CD4-positive, alpha-beta T cell (primary cell): ENCODE measurements at regions not wholly inside any gene's neighbourhood (a gene's known extent, or its start where the extent isn't known, plus 50 kb on each side); places are given as distances from the start of the nearest gene placed in this dataset.

ENCODE experiments used
- ATAC-seq: fragments of 200-7000 bp; cut with Tn5 transposase; one replicate; pipeline ENCODE4 v1.10.0; 2022; ENCODE audit warnings: mild to moderate bottlenecking; ENCODE audit not compliant: poor library complexity
- CTCF ChIA-PET: fragments of 350-600 bp; sonication (Branson Sonifier 250); formaldehyde crosslinking; loops from one replicate; lab custom pipeline; 2021; ENCODE audit warnings: antibody characterized with exemption, inconsistent platforms; lab: Charles Lee
- POLR2A ChIA-PET: fragments of 350-600 bp; sonication (Branson Sonifier 250); formaldehyde crosslinking; loops from one replicate; lab custom pipeline; 2021; ENCODE audit warnings: antibody characterized with exemption, inconsistent platforms; lab: Charles Lee
- DNase-seq, 14 experiments: peaks; one replicate each; pipeline ENCODE4 v3.0.0-alpha.2; 2013 to 2020; ENCODE audit warnings: mixed read lengths in 2 of 14
- H3K27ac ChIP-seq, 2 donors: one replicate each; pipeline versions ENCODE4 v1.5.1 to v1.7.0; 2013; ENCODE audit warnings: low read length in 2 of 2, low read depth in 1 of 2, mild to moderate bottlenecking in 1 of 2
- H3K27me3 ChIP-seq, 2 experiments: 1 replicate in 1 of 2; 2 replicates in 1 of 2; pipeline versions ENCODE4 v1.6.1 to v1.7.0; 2013; ENCODE audit warnings: low read length in 2 of 2, control low read depth in 1 of 2, mild to moderate bottlenecking in 1 of 2, moderate library complexity in 1 of 2; ENCODE audit not compliant: insufficient read depth in 2 of 2, control insufficient read depth in 1 of 2
- H3K36me3 ChIP-seq: one replicate; pipeline ENCODE4 v1.6.1; 2013; ENCODE audit warnings: low read length, control low read depth; ENCODE audit not compliant: insufficient read depth
- H3K4me1 ChIP-seq: one replicate; pipeline ENCODE4 v1.6.1; 2013; ENCODE audit warnings: low read length, control low read depth; ENCODE audit not compliant: insufficient read depth
- H3K4me3 ChIP-seq: one replicate; pipeline ENCODE4 v1.5.1; 2013; ENCODE audit warnings: mild to moderate bottlenecking, low read length, moderate library complexity
- H3K9me3 ChIP-seq, 2 experiments: 1 replicate in 1 of 2; 2 replicates in 1 of 2; pipeline versions ENCODE4 v1.6.1 to v1.7.0; 2013; ENCODE audit warnings: low read length in 2 of 2, mild to moderate bottlenecking in 2 of 2, control low read depth in 1 of 2, moderate library complexity in 1 of 2; ENCODE audit not compliant: control insufficient read depth in 1 of 2, insufficient read depth in 1 of 2
- H3K27ac Mint-ChIP-seq: one replicate; pipeline ENCODE4 v1.8.0; 2020; ENCODE audit warnings: mixed read lengths
- H3K27me3 Mint-ChIP-seq: one replicate; pipeline ENCODE4 v1.8.0; 2021; ENCODE audit warnings: mixed read lengths
- H3K36me3 Mint-ChIP-seq: one replicate; pipeline ENCODE4 v1.8.0; 2021; ENCODE audit warnings: low read depth, mixed read lengths
- H3K4me1 Mint-ChIP-seq: one replicate; pipeline ENCODE4 v1.8.0; 2021; ENCODE audit warnings: low read depth, mixed read lengths
- H3K4me3 Mint-ChIP-seq: one replicate; pipeline ENCODE4 v1.8.0; 2020; ENCODE audit warnings: mild to moderate bottlenecking, mixed read lengths
- H3K9me3 Mint-ChIP-seq: one replicate; pipeline ENCODE4 v1.8.0; 2020; ENCODE audit warnings: mixed read lengths
- CTCF ChIP-seq: fragments of 200-600 bp; IDR thresholded peaks from one replicate; pipeline ENCODE4 v1.8.0; 2022; ENCODE audit warnings: antibody characterized with exemption, mild to moderate bottlenecking
- intact Hi-C, 2 experiments: fragments of 100-400 bp; cut with DNase I in 1 of 2; cut with micrococcal nuclease in 1 of 2; formaldehyde crosslinking; loops; one replicate each; pipeline versions ENCODE4 v1.15.1 to v1.9.0; 2023 to 2025; cut with DNase I, micrococcal nuclease

DNA sequence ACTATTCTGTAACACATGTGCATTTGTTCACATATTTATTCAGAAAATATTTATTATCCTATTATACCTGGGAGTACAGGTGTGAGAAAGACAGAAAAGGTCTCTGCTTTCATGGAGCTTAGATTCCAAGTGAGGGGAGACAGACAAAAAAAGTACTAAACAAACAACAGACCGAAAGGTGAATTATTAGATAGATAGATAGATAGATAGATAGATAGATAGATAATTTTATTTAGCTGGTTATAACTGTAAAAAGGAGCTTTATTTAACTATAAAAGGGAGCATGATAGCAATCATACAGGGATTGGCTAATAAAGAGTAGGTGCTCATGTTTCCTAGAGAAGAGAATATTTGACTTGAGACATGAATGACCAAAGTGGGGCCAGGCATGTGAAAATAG, 119.4 kb downstream of the TNFSF18 start:
- ChIA-PET POLR2A (interaction anchor here (1.3 kb wide), 1 partner anchor 36 kb away, joined by 3 read pairs; no protein-coding TSS in a partner anchor), CTCF (interaction anchor here (1.2 kb wide), 1 partner anchor 9 kb away, joined by 3 read pairs; no protein-coding TSS in a partner anchor)
- Mint-ChIP-seq H3K4me3 (no peak overlapping the region), H3K36me3 (no peaks in the 10 kb centered on the region), H3K27me3 (no peaks in the 10 kb centered on the region), H3K4me1 (peaks cover 9% of the 10 kb centered on the region), H3K9me3 (no peaks in the 10 kb centered on the region), H3K27ac (no peak overlapping the region)
- DNase-seq: no peak
- Histone ChIP-seq H3K36me3 (no peaks in the 10 kb centered on the region), H3K4me1 (peaks cover 7% of the 10 kb centered on the region), H3K27ac (no peak overlapping the region), H3K9me3 (no peaks in the 10 kb centered on the region), H3K4me3 (no peak overlapping the region), H3K27me3 (no peaks in the 10 kb centered on the region)
- intact Hi-C loops: no loop called here
- ATAC-seq: no peak
- no peak for TF ChIP-seq CTCF

DNA sequence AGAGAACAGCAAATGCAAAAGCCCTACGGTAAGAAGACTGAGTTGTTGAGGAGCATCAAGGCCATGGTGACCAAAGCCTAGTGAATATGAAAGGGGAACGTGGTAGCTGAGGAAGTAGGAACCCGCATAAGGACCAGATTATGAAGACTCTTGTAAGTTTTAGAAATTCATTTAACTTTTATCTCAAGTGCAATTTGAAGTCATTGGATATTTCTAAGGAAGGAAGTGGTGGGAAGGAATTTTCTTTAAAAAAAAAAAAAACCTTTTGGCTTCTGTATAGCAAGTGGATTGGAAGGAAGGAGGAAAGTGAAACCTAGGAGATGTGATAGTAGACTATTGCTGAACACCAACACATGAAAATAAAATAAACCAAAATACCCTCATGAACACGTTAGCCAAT, 119.0 kb downstream of the TNFSF18 start:
- Histone ChIP-seq H3K27ac (no peak overlapping the region), H3K9me3 (no peaks in the 10 kb centered on the region), H3K4me1 (peaks cover 7% of the 10 kb centered on the region), H3K36me3 (no peaks in the 10 kb centered on the region), H3K4me3 (no peak overlapping the region), H3K27me3 (no peaks in the 10 kb centered on the region)
- Mint-ChIP-seq H3K27ac (no peak overlapping the region), H3K36me3 (no peaks in the 10 kb centered on the region), H3K4me3 (no peak overlapping the region), H3K27me3 (no peaks in the 10 kb centered on the region), H3K9me3 (no peaks in the 10 kb centered on the region), H3K4me1 (peaks cover 9% of the 10 kb centered on the region)
- CTCF ChIA-PET: no interaction called here
- no peak for TF ChIP-seq CTCF
- ATAC-seq: no peak
- intact Hi-C loops: no loop called here
- no peak for DNase-seq
- POLR2A ChIA-PET: interaction anchor here (1.3 kb wide), 1 partner anchor 36 kb away, joined by 3 read pairs; no protein-coding TSS in a partner anchor

- Mint-ChIP-seq H3K36me3 (no peaks in the 10 kb centered on the region), H3K4me3 (no peak overlapping the region), H3K4me1 (peaks cover 9% of the 10 kb centered on the region), H3K9me3 (no peaks in the 10 kb centered on the region), H3K27me3 (no peaks in the 10 kb centered on the region), H3K27ac (no peak overlapping the region)
- no peak for TF ChIP-seq CTCF
- CTCF ChIA-PET: no interaction called here
- POLR2A ChIA-PET: no interaction called here
- intact Hi-C loops: no loop called here
- ATAC-seq (no peak), DNase-seq (no peak)
- H3K36me3 ChIP-seq: no peaks in the 10 kb centered on the region
- no peak overlapping the region for H3K4me3 ChIP-seq
- no peak overlapping the region for H3K27ac ChIP-seq
- H3K4me1 ChIP-seq: peaks cover 7% of the 10 kb centered on the region
- H3K9me3 ChIP-seq: no peaks in the 10 kb centered on the region
- H3K27me3 ChIP-seq: no peaks in the 10 kb centered on the region
Observed at GRCh38 chr1:172932981-172933380, 117.8 kb downstream of the TNFSF18 start.
